LNCaP clone FGC (cell line): ENCODE measurements at regions not wholly inside any gene's neighbourhood (a gene's known extent, or its start where the extent isn't known, plus 50 kb on each side); places are given as distances from the start of the nearest gene placed in this dataset.

Source experiments
- DNase-seq: peaks from one replicate; pipeline ENCODE4 v3.0.0-alpha.2; 2011; ENCODE audit warnings: low read depth
- H3K4me3 ChIP-seq: 2 replicates; pipeline ENCODE4 v1.5.1; 2011; ENCODE audit warnings: mild to moderate bottlenecking, low read depth, low read length, control low read depth
- TF ChIP-seq, protein P1 (sequence below): IDR thresholded peaks from 2 replicates; pipeline ENCODE4 v1.5.1; 2012; ENCODE audit warnings: mild to moderate bottlenecking; ENCODE audit not compliant: control insufficient read depth, insufficient read depth; ENCODE audit errors: extremely low read depth

DNA sequence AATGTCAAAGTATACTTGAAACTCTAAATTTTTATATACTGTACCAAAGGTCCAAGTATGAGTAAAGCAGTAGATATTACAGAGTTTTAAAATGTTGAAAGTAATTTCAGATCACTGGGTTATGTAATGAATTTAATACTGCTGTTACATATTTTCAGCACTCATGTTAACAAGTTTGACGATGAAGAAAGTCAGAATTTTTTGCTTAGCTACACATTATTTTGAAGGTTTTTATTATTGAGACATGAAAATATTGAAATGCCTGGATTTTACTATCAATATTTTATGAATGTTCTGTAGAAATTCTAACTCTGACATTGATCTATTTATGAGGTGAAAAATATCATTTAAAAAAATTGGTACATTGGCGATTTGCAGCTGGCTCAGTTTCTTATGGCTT, 1030.3 kb downstream of the FSCB start:
- TF ChIP-seq, protein P1, sequence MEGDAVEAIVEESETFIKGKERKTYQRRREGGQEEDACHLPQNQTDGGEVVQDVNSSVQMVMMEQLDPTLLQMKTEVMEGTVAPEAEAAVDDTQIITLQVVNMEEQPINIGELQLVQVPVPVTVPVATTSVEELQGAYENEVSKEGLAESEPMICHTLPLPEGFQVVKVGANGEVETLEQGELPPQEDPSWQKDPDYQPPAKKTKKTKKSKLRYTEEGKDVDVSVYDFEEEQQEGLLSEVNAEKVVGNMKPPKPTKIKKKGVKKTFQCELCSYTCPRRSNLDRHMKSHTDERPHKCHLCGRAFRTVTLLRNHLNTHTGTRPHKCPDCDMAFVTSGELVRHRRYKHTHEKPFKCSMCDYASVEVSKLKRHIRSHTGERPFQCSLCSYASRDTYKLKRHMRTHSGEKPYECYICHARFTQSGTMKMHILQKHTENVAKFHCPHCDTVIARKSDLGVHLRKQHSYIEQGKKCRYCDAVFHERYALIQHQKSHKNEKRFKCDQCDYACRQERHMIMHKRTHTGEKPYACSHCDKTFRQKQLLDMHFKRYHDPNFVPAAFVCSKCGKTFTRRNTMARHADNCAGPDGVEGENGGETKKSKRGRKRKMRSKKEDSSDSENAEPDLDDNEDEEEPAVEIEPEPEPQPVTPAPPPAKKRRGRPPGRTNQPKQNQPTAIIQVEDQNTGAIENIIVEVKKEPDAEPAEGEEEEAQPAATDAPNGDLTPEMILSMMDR = no peak
- H3K4me3 ChIP-seq = no peak overlapping the region
- no peak for DNase-seq

DNA sequence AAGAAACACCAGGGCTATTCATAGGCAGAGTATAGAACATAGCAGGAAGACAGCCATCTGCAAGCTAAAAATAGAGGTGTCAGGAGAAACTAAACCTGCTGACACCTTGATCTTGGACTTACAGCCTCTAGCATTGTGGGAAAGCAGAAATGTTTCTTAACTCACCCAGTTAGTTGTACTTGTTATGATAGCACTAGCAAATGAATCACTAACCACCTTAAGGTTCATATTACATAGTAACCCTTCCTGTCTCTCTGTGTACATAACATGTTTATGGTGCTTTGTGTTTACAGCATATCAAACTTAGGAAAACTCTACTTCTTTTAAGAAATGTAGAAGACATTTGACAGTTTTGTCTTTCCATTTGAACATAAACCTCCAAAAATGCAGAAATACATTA, 1031.3 kb downstream of the FSCB start:
- DNase-seq = no peak
- TF ChIP-seq, protein P1 = no peak
- no peak overlapping the region for H3K4me3 ChIP-seq

DNA sequence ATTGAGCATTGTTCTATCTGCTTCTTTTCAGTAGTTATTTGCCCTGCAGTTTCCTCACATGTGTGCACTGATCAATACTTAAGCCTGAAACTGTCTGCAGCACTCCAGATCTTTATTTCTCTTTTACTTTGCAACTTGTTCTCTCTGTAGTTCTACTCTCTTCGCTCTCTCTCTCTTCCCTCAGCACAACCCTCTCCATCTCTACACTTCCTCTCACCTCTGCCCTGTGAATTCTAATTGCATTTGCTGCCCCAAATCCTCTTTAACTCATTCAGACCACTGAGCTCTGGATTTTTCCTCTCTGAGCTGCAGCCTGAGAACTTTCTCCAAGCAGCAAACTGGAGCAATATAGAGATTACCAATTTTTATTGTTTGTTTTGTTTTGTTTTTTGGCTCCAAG, 1035.5 kb downstream of the FSCB start:
- H3K4me3 ChIP-seq = no peak overlapping the region
- no peak for DNase-seq
- TF ChIP-seq, protein P1 = no peak

DNA sequence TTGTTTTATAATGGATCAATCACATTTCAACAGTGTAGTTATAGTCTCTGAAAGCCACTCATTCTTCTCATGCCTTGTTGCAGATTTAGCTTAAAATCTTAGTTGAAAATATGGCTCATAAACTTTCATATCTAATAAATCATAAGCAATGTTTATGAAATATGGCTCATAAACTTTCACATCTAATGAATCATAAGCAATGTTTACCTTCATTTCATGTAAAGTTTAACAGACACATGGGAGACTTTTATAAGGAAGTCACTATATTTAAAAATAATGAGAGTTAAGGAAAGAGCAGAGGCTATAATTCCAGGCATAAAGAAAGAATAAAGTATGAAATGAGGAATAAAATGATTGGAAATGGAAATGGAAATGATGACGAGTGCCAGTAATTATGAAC, 1042.1 kb downstream of the FSCB start:
- H3K4me3 ChIP-seq = no peak overlapping the region
- DNase-seq = peak; percentile 65
- TF ChIP-seq, protein P1 = no peak

DNA sequence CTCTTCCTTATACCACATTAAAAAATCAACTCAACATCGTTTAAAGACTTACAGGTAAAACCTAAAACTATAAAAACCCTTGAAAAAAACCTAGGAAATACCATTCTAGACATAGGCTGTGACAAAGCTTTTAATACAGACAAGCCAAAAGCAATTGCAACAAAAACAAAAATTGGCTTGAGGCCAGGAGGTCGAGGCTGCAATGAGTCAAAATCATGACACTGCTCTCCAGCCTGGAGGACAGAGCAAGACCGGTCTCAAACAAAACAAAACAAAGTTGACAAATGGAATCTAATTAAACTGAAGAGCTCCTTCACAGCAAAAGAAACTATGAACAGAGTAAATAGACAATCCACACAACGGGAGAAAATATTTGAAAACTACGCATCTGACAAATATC, 1057.8 kb downstream of the FSCB start:
- peak; percentile 28 for DNase-seq
- no peak overlapping the region for H3K4me3 ChIP-seq
- TF ChIP-seq, protein P1 = no peak

DNA sequence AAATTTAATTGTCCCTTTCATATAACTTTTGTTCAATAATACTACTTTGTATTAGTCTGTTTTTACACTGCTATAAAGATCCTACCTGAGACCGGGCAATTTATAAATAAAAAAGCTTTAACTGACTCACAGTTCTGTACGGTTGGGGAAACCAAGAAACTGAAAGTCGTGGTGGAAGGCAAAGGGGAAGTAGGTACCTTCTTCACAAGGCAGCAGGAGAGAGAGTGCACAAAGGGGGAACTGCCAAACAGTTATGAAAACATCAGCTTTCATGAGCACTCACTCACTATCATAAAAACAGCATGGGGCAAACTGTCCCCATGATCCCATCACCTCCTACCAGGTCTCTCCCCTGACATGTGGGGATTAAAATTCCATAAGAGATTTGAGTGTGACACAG, 1069.0 kb downstream of the FSCB start:
- TF ChIP-seq, protein P1 = no peak
- H3K4me3 ChIP-seq = no peak overlapping the region
- no peak for DNase-seq

DNA sequence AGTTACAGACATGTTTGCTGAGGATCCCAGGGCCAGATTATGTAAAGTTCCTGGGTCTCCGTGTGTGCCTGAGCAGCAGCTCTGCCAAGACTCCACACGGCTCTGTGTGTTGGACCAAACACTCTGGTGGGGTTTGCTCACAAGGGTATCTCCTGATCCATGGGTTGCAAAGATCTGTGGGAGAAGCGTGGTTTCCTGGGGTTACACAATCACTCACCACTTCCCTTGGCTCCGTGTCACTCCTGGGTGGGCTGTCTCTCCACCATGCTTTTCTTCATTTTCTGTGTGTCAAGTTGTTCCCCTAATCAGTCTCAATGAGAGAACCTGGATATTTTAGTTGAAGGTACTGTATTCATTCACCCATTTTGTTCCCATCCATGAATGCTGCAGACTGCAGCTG, 1088.8 kb downstream of the FSCB start:
- TF ChIP-seq, protein P1 = no peak
- DNase-seq = no peak
- H3K4me3 ChIP-seq = no peak overlapping the region
